IMR-90 (cell line): ENCODE measurements at regions not wholly inside any gene's neighbourhood (a gene's known extent, or its start where the extent isn't known, plus 50 kb on each side); places are given as distances from the start of the nearest gene placed in this dataset.

Experiments used
- ATAC-seq: fragments of 200-7000 bp; cut with Tn5 transposase; 2 replicates; pipeline ENCODE4 v1.9.1; 2020; ENCODE audit warnings: low read depth, mild to moderate bottlenecking, moderate library complexity
- BruUV-seq: library from RNA; stranded (reverse); fragments of 400-500 nt; replicated peaks from 2 replicates; lab custom pipeline; 2021; lab: Mats Ljungman, UMichigan
- CTCF ChIA-PET: fragments of 300-600 bp; formaldehyde crosslinking; extraction: SDS; loops from one replicate; lab custom pipeline; 2021; ENCODE audit warnings: antibody characterized with exemption; lab: Yijun Ruan, JAX
- POLR2A ChIA-PET: fragments of 300-600 bp; sonication (Branson Sonifier 250); formaldehyde crosslinking; loops from one replicate; lab custom pipeline; 2022; ENCODE audit warnings: antibody characterized with exemption; ENCODE audit not compliant: unreplicated experiment; lab: Charles Lee
- DNase-seq: peaks from one replicate; pipeline ENCODE4 v3.0.0; 2013
- H2AFZ ChIP-seq: replicated peaks from 2 replicates; pipeline ENCODE3; 2013; ENCODE audit warnings: low read length, mild to moderate bottlenecking; ENCODE audit not compliant: poor library complexity
- H2AK5ac ChIP-seq: 2 replicates; pipeline ENCODE4 v1.6.1; 2013; ENCODE audit warnings: low read depth, low read length, inconsistent platforms
- H2AK9ac ChIP-seq: replicated peaks from 2 replicates; pipeline ENCODE3; 2013; ENCODE audit warnings: mild to moderate bottlenecking, low read depth, low read length, moderate library complexity; ENCODE audit not compliant: poor library complexity
- H2BK120ac ChIP-seq: 2 replicates; pipeline ENCODE4 v1.6.1; 2013; ENCODE audit warnings: low read depth, low read length, inconsistent platforms
- H2BK15ac ChIP-seq: 3 replicates; pipeline ENCODE4 v1.6.1; 2013; ENCODE audit warnings: low read depth, low read length, inconsistent platforms
- H2BK20ac ChIP-seq: 2 replicates; pipeline ENCODE4 v1.6.1; 2013; ENCODE audit warnings: low read depth, mild to moderate bottlenecking, inconsistent platforms, low read length, moderate library complexity
- H2BK5ac ChIP-seq: 2 replicates; pipeline ENCODE4 v1.6.1; 2013; ENCODE audit warnings: mild to moderate bottlenecking, low read depth, low read length, inconsistent platforms; ENCODE audit not compliant: poor library complexity, severe bottlenecking
- H3K14ac ChIP-seq: replicated peaks from 2 replicates; pipeline ENCODE4 v1.6.1; 2013; ENCODE audit warnings: low read depth, low read length, inconsistent platforms
- H3K18ac ChIP-seq: 2 replicates; pipeline ENCODE4 v1.6.1; 2013; ENCODE audit warnings: low read depth, low read length, control low read depth
- H3K23ac ChIP-seq: 2 replicates; pipeline ENCODE4 v1.6.1; 2013; ENCODE audit warnings: low read depth, low read length, inconsistent platforms
- H3K27ac ChIP-seq: 2 replicates; pipeline ENCODE4 v1.5.1; 2013; ENCODE audit warnings: mild to moderate bottlenecking, control low read depth, low read length; ENCODE audit not compliant: insufficient read depth
- H3K27me3 ChIP-seq: 2 replicates; pipeline ENCODE4 v1.6.1; 2013; ENCODE audit warnings: low read length; ENCODE audit not compliant: control insufficient read depth, insufficient read depth
- H3K36me3 ChIP-seq: 2 replicates; pipeline ENCODE4 v1.6.1; 2013; ENCODE audit warnings: low read length, mixed read lengths; ENCODE audit not compliant: control insufficient read depth, insufficient read depth
- H3K4ac ChIP-seq: 2 replicates; pipeline ENCODE4 v1.6.1; 2013; ENCODE audit warnings: low read depth, low read length, inconsistent platforms
- H3K4me1 ChIP-seq: 2 replicates; pipeline ENCODE4 v1.6.1; 2013; ENCODE audit warnings: low read length, mixed read lengths; ENCODE audit not compliant: control insufficient read depth, insufficient read depth
- H3K4me2 ChIP-seq: 2 replicates; pipeline ENCODE4 v1.6.1; 2013; ENCODE audit warnings: low read depth, mild to moderate bottlenecking, control low read depth, low read length, moderate library complexity
- H3K4me3 ChIP-seq: 2 replicates; pipeline ENCODE4 v1.5.1; 2013; ENCODE audit warnings: low read depth, mild to moderate bottlenecking, control low read depth, low read length, moderate library complexity; ENCODE audit not compliant: insufficient read depth
- H3K56ac ChIP-seq: 2 replicates; pipeline ENCODE4 v1.6.1; 2013; ENCODE audit warnings: low read length, inconsistent platforms; ENCODE audit not compliant: insufficient read depth; ENCODE audit errors: extremely low read depth
- H3K79me1 ChIP-seq, 2 experiments: 2 replicates each; pipeline ENCODE4 v1.6.1; 2013; ENCODE audit warnings: low read length in 2 of 2, inconsistent platforms in 1 of 2, low read depth in 1 of 2
- H3K9ac ChIP-seq: 2 replicates; pipeline ENCODE4 v1.6.1; 2013; ENCODE audit warnings: low read depth, low read length, control low read depth
- H3K9me1 ChIP-seq: 2 replicates; pipeline ENCODE4 v1.6.1; 2013; ENCODE audit warnings: low read length, inconsistent platforms; ENCODE audit not compliant: insufficient read depth
- H3K9me3 ChIP-seq: 2 replicates; pipeline ENCODE4 v1.6.1; 2013; ENCODE audit warnings: low read length; ENCODE audit not compliant: control insufficient read depth, insufficient read depth
- H4K20me1 ChIP-seq: 2 replicates; pipeline ENCODE4 v1.6.1; 2013; ENCODE audit warnings: low read length, inconsistent platforms; ENCODE audit not compliant: insufficient read depth
- H4K5ac ChIP-seq: 2 replicates; pipeline ENCODE4 v1.6.1; 2013; ENCODE audit warnings: mild to moderate bottlenecking, low read depth, low read length, control low read depth
- H4K8ac ChIP-seq, 2 experiments: 2 replicates each; pipeline ENCODE4 v1.6.1; 2013; ENCODE audit warnings: low read depth in 2 of 2, low read length in 2 of 2, control low read depth in 1 of 2, inconsistent platforms in 1 of 2
- H4K91ac ChIP-seq: 2 replicates; pipeline ENCODE4 v1.6.1; 2013; ENCODE audit warnings: low read depth, low read length, inconsistent platforms; ENCODE audit not compliant: insufficient read depth
- BHLHE40 ChIP-seq: fragments of 150-350 bp; IDR thresholded peaks from 2 replicates; pipeline ENCODE4 v1.6.1; 2016; ENCODE audit warnings: mild to moderate bottlenecking, low read depth, low read length
- CEBPB ChIP-seq: IDR thresholded peaks from 2 replicates; pipeline ENCODE4 v1.6.1; 2012; ENCODE audit warnings: low read depth, low read length, improper control_type of control experiment
- FOS ChIP-seq: fragments of 150-350 bp; IDR thresholded peaks from 2 replicates; pipeline ENCODE4 v1.6.1; 2016; ENCODE audit warnings: low read depth, low read length
- MAFK ChIP-seq: IDR thresholded peaks from 2 replicates; pipeline ENCODE4 v1.6.1; 2012; ENCODE audit warnings: low read depth, low read length, improper control_type of control experiment
- MXI1 ChIP-seq: IDR thresholded peaks from 2 replicates; pipeline ENCODE4 v1.6.1; 2012; ENCODE audit warnings: low read depth, mild to moderate bottlenecking, low read length, moderate library complexity, borderline replicate concordance
- POLR2A ChIP-seq: IDR thresholded peaks from 2 replicates; pipeline ENCODE4 v1.6.1; 2012; ENCODE audit warnings: mild to moderate bottlenecking, low read depth, low read length
- SMC3 ChIP-seq: fragments of 150-350 bp; IDR thresholded peaks from 2 replicates; pipeline ENCODE4 v1.6.1; 2016; ENCODE audit warnings: low read depth, mild to moderate bottlenecking, antibody characterized with exemption, low read length, moderate library complexity
- WGBS, 2 experiments: methylation state at CpG; one replicate each; pipeline versions ENCODE4 v1.1.5 to v1.1.7; 2013; ENCODE audit warnings: missing lambda C conversion rate in 2 of 2; ENCODE audit not compliant: insufficient read length in 1 of 2; ENCODE audit errors: extremely low coverage in 2 of 2; 5-methylcytosine and 5-hydroxymethylcytosine counted together
- dilution Hi-C: fragments of 300-500 bp; cut with HindIII; formaldehyde crosslinking; loops from one replicate; pipeline ENCODE4 v1.14.3; 2018; ENCODE audit warnings: low sequenced_read_pairs; ENCODE audit not compliant: unreplicated experiment
- in situ Hi-C: fragments of 300-500 bp; cut with MboI; formaldehyde crosslinking; loops from 3 replicates; pipeline ENCODE4 v1.14.3; 2019; ENCODE audit warnings: low sequenced_read_pairs, inconsistent platforms, mixed read lengths
- intact Hi-C: fragments of 100-400 bp; cut with micrococcal nuclease; formaldehyde crosslinking; loops from 2 replicates; pipeline ENCODE4 v1.10.0; 2022
- TF ChIP-seq, protein P1 (sequence below): conservative IDR thresholded peaks from 2 replicates; pipeline ENCODE4 v1.5.1; 2012; ENCODE audit warnings: mild to moderate bottlenecking, low read depth, low read length, improper control_type of control experiment

DNA sequence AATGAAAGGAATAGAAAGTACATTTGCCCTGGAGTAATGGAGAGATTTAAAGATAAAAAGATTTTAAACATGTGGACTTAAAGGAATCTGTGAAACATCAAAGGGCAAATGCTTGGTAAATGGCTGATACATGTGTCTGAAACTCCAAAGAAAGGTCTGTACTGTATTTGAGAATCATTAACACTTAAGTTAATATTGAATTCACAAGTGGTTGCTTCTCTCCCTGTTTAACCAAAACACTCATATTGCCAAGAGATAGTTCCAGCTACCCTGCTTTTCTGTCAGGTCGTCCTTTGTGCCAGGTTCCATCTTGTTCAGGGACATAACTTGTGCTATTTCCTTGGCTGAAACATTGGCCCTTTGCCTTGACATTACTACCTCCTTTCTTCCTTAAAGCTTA is 171.3 kb upstream of the HS3ST5 start:
- no peak overlapping the region for H3K4me3 ChIP-seq
- BruUV-seq = no TSS peak
- H3K79me1 ChIP-seq = no peaks in the 10 kb centered on the region
- no peak overlapping the region for H3K56ac ChIP-seq
- H4K5ac ChIP-seq = no peak overlapping the region
- H3K27me3 ChIP-seq = no peaks in the 10 kb centered on the region
- no peak overlapping the region for H3K4me2 ChIP-seq
- POLR2A ChIA-PET = no interaction called here
- H3K18ac ChIP-seq = no peak overlapping the region
- H4K91ac ChIP-seq = no peak overlapping the region
- no peak overlapping the region for H3K9ac ChIP-seq
- 14% methylated on average over 1 of the region's 1 CpG; no CpG with 5 or more reads in 1 of the 2 experiments for WGBS, 2 experiments
- H3K23ac ChIP-seq = no peak overlapping the region
- H2BK120ac ChIP-seq = no peak overlapping the region
- intact Hi-C loops = no loop called here
- no peak for DNase-seq
- H3K36me3 ChIP-seq = no peaks in the 10 kb centered on the region
- H2BK5ac ChIP-seq = no peak overlapping the region
- no peak overlapping the region for H2AK5ac ChIP-seq
- H3K4me1 ChIP-seq = no peaks in the 10 kb centered on the region
- no peak overlapping the region for H2AK9ac ChIP-seq
- CTCF ChIA-PET = no interaction called here
- no peak overlapping the region for H2BK15ac ChIP-seq
- no peak overlapping the region for H3K14ac ChIP-seq
- no peaks in the 10 kb centered on the region for H3K9me1 ChIP-seq
- no peak overlapping the region for H3K4ac ChIP-seq
- H3K9me3 ChIP-seq = no peaks in the 10 kb centered on the region
- in situ Hi-C loops = no loop called here
- no peak overlapping the region for H3K27ac ChIP-seq
- no peak overlapping the region for H2AFZ ChIP-seq
- TF ChIP-seq, protein P1, sequence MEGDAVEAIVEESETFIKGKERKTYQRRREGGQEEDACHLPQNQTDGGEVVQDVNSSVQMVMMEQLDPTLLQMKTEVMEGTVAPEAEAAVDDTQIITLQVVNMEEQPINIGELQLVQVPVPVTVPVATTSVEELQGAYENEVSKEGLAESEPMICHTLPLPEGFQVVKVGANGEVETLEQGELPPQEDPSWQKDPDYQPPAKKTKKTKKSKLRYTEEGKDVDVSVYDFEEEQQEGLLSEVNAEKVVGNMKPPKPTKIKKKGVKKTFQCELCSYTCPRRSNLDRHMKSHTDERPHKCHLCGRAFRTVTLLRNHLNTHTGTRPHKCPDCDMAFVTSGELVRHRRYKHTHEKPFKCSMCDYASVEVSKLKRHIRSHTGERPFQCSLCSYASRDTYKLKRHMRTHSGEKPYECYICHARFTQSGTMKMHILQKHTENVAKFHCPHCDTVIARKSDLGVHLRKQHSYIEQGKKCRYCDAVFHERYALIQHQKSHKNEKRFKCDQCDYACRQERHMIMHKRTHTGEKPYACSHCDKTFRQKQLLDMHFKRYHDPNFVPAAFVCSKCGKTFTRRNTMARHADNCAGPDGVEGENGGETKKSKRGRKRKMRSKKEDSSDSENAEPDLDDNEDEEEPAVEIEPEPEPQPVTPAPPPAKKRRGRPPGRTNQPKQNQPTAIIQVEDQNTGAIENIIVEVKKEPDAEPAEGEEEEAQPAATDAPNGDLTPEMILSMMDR = no peak
- TF ChIP-seq POLR2A (no peak), MXI1 (no peak), SMC3 (no peak), MAFK (no peak), BHLHE40 (no peak), FOS (no peak), CEBPB (no peak)
- dilution Hi-C loops = no loop called here
- ATAC-seq = no peak
- H4K8ac ChIP-seq = no peak overlapping the region
- no peaks in the 10 kb centered on the region for H4K20me1 ChIP-seq
- no peak overlapping the region for H2BK20ac ChIP-seq
